B cell (primary cell): ENCODE measurements at regions not wholly inside any gene's neighbourhood (a gene's known extent, or its start where the extent isn't known, plus 50 kb on each side); places are given as distances from the start of the nearest gene placed in this dataset.

Experiments used
- ATAC-seq: fragments of 200-7000 bp; cut with Tn5 transposase; one replicate; pipeline ENCODE4 v1.10.0; 2021; ENCODE audit warnings: low read depth, mild to moderate bottlenecking, moderate number of reproducible peaks, moderate library complexity
- CTCF ChIA-PET: fragments of 350-600 bp; sonication (Branson Sonifier 250); formaldehyde crosslinking; loops from one replicate; lab custom pipeline; 2021; ENCODE audit warnings: antibody characterized with exemption, inconsistent platforms; lab: Charles Lee
- POLR2A ChIA-PET: fragments of 350-600 bp; sonication (Branson Sonifier 250); formaldehyde crosslinking; loops from one replicate; lab custom pipeline; 2021; ENCODE audit warnings: antibody characterized with exemption; lab: Charles Lee
- DNase-seq: peaks from one replicate; pipeline ENCODE4 v3.0.0; 2013
- H2AFZ ChIP-seq: 2 replicates; pipeline ENCODE4 v1.6.1; 2012; ENCODE audit warnings: mild to moderate bottlenecking, low read depth, low read length; ENCODE audit not compliant: insufficient read depth, poor library complexity, severe bottlenecking
- H3K27ac ChIP-seq, 2 donors: 1 replicate in 1 of 2; 2 replicates in 1 of 2; pipeline ENCODE4 v1.5.1; 2012 to 2013; ENCODE audit warnings: low read length in 2 of 2, mild to moderate bottlenecking in 2 of 2, moderate library complexity in 1 of 2
- H3K27me3 ChIP-seq, 4 experiments: fragments of 200-600 bp in 1 of 4; sonication (generic) in 1 of 4; replicated peaks in 1 of 4; 1 replicate in 2 of 4; 2 replicates in 2 of 4; pipeline versions ENCODE4 v1.6.1 to v1.7.0; 2013 to 2016; ENCODE audit warnings: low read length in 3 of 4, mild to moderate bottlenecking in 2 of 4, mixed read lengths in 1 of 4, moderate library complexity in 1 of 4; ENCODE audit not compliant: insufficient read depth in 4 of 4, control insufficient read depth in 3 of 4; ENCODE audit errors: control extremely low read depth in 1 of 4
- H3K36me3 ChIP-seq, 2 experiments: replicated peaks in 1 of 2; 1 replicate in 1 of 2; 2 replicates in 1 of 2; pipeline versions ENCODE4 v1.6.1 to v1.7.1; 2013; ENCODE audit warnings: low read length in 1 of 2; ENCODE audit not compliant: insufficient read depth in 2 of 2, control insufficient read depth in 1 of 2; ENCODE audit errors: control extremely low read depth in 1 of 2, extremely low read depth in 1 of 2
- H3K4me1 ChIP-seq, 2 donors: fragments of 200-600 bp in 1 of 2; sonication (generic) in 1 of 2; 1 replicate in 1 of 2; 2 replicates in 1 of 2; pipeline versions ENCODE4 v1.5.1 to v1.6.1; 2013 to 2017; ENCODE audit warnings: low read length in 2 of 2; ENCODE audit not compliant: control insufficient read depth in 2 of 2, insufficient read depth in 2 of 2
- H3K4me2 ChIP-seq: replicated peaks from 2 replicates; pipeline ENCODE3; 2012; ENCODE audit warnings: mild to moderate bottlenecking, low read depth, low read length; ENCODE audit not compliant: poor library complexity, severe bottlenecking
- H3K4me3 ChIP-seq, 5 experiments: fragments of 200-600 bp in 1 of 5; sonication (generic) in 1 of 5; 1 replicate in 3 of 5; 2 replicates in 2 of 5; pipeline versions ENCODE4 v1.5.1 to v1.7.0; 2011 to 2016; ENCODE audit warnings: low read length in 4 of 5, mild to moderate bottlenecking in 4 of 5, low read depth in 2 of 5, control low read depth in 1 of 5, moderate library complexity in 1 of 5; ENCODE audit not compliant: insufficient read depth in 1 of 5; ENCODE audit errors: control extremely low read depth in 1 of 5, extremely low read depth in 1 of 5
- H3K79me2 ChIP-seq: fragments of 200-600 bp; sonication (generic); one replicate; pipeline ENCODE4 v1.6.0; 2016; ENCODE audit warnings: low read length; ENCODE audit not compliant: control insufficient read depth, insufficient read depth
- H3K9ac ChIP-seq: fragments of 200-600 bp; sonication (generic); 2 replicates; pipeline ENCODE4 v1.6.1; 2017; ENCODE audit warnings: mild to moderate bottlenecking, low read length, moderate library complexity
- H3K9me3 ChIP-seq, 3 donors: one replicate each; pipeline versions ENCODE4 v1.6.1 to v1.7.1; 2013; ENCODE audit warnings: low read length in 2 of 3; ENCODE audit not compliant: control insufficient read depth in 2 of 3, insufficient read depth in 1 of 3; ENCODE audit errors: control extremely low read depth in 1 of 3
- H4K20me1 ChIP-seq: 2 replicates; pipeline ENCODE4 v1.6.0; 2012; ENCODE audit warnings: mild to moderate bottlenecking, low read length; ENCODE audit not compliant: insufficient read depth, control insufficient read depth, poor library complexity, severe bottlenecking
- H3K27ac Mint-ChIP-seq: one replicate; pipeline ENCODE4 v1.8.0; 2021; ENCODE audit warnings: mixed read lengths
- H3K27me3 Mint-ChIP-seq: one replicate; pipeline ENCODE4 v1.8.0; 2021; ENCODE audit warnings: mixed read lengths
- H3K4me1 Mint-ChIP-seq: one replicate; pipeline ENCODE4 v1.8.0; 2021; ENCODE audit warnings: mixed read lengths
- H3K4me3 Mint-ChIP-seq: one replicate; pipeline ENCODE4 v1.8.0; 2021; ENCODE audit warnings: mixed read lengths
- H3K9me3 Mint-ChIP-seq: one replicate; pipeline ENCODE4 v1.8.0; 2022; ENCODE audit warnings: mixed read lengths; ENCODE audit not compliant: insufficient read depth
- CTCF ChIP-seq: fragments of 200-600 bp; IDR thresholded peaks from one replicate; pipeline ENCODE4 v1.8.0; 2022; ENCODE audit warnings: antibody characterized with exemption, mild to moderate bottlenecking
- EZH2 ChIP-seq: IDR thresholded peaks from 2 replicates; pipeline ENCODE4 v1.6.1; 2012; ENCODE audit warnings: borderline replicate concordance, low read depth, mild to moderate bottlenecking, moderate library complexity, low read length; ENCODE audit not compliant: insufficient read depth, poor library complexity, severe bottlenecking
- WGBS: methylation state at CpG from one replicate; pipeline ENCODE4 v1.1.5; 2013; ENCODE audit warnings: missing lambda C conversion rate; ENCODE audit not compliant: insufficient coverage; 5-methylcytosine and 5-hydroxymethylcytosine counted together
- intact Hi-C: fragments of 100-400 bp; cut with micrococcal nuclease; formaldehyde crosslinking; loops from one replicate; pipeline ENCODE4 v1.10.0; 2022

DNA sequence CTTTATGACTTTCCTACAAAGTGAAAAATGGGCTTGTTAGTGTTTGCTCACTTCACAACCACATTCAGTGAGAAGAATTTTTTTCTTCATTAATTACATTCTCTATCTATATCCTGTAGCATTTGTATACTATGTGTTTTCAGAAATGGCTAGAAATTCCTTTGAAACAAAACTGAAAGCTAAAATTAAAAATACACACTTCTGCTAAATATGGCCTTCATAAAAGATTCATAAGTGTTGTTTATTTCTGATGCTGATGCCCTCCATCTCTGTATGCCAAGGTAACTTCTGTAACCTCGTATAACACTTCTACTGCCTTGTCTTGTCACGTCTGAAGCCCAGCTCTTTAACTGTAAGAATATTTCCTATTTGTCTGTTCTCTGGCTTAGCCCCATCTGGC lies 59.8 kb downstream of the PMAIP1 start:
- Histone ChIP-seq H2AFZ (peak overlapping the region; percentile 38), H3K79me2 (no peaks in the 10 kb centered on the region), H3K27ac (peak overlapping the region in 1 of 2 donors; percentile 49), H3K9me3 (no peaks in the 10 kb centered on the region), H4K20me1 (no peaks in the 10 kb centered on the region), H3K4me3 (no peak overlapping the region), H3K4me1 (peaks cover 40 to 44% of the 10 kb centered on the region in 2 donors), H3K9ac (no peak overlapping the region), H3K27me3 (no peaks in the 10 kb centered on the region), H3K4me2 (peak overlapping the region; percentile 72), H3K36me3 (no peaks in the 10 kb centered on the region)
- no peaks in the 10 kb centered on the region for H3K27me3 Mint-ChIP-seq
- WGBS = no CpG with 5 or more reads among the region's 2 CpGs
- TF ChIP-seq CTCF (no peak), EZH2 (no peak)
- DNase-seq (peak; percentile 22), ATAC-seq (no peak)
- intact Hi-C loops = loop anchor here (2.0 to 5.0 kb wide), 2 partner anchors 55 to 122 kb away; no protein-coding TSS in a partner anchor
- H3K27ac Mint-ChIP-seq = peak overlapping the region; percentile 51
- CTCF ChIA-PET = no interaction called here
- H3K4me3 Mint-ChIP-seq = no peak overlapping the region
- POLR2A ChIA-PET = interaction anchor here (0.7 to 3.7 kb wide), 4 partner anchors 10 to 102 kb away, joined by 3 to 24 read pairs (median 4); partner anchors contain the start of gene PMAIP1
- peaks cover 47% of the 10 kb centered on the region for H3K4me1 Mint-ChIP-seq
- H3K9me3 Mint-ChIP-seq = no peaks in the 10 kb centered on the region

DNA sequence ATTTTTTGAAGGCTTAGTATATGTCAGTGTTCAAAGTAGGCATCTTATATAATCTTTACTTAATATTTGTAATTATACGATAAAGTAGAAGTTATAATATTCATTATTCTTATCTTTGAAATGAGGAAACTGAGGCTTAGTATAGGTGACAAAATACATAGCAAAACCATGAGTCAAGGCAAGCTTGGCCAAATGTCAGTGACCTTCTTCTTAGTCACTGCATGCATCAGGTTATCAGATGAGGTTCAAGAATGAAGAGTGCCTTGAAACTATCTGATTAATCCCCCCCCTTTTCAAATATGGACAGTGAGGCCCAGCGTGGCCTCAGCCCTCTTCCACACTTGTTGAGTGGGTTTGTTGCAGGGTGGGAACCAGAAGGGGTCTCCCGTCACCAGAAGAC lies 59.3 kb downstream of the PMAIP1 start:
- peak overlapping the region; percentile 72 for H3K4me2 ChIP-seq

More for the DNA sequence above, 59.3 kb downstream of the PMAIP1 start:
- WGBS = no CpG with 5 or more reads among the region's 3 CpGs
- DNase-seq (no peak), ATAC-seq (no peak)
- H3K4me1 ChIP-seq = peaks cover 40 to 44% of the 10 kb centered on the region in 2 donors
- TF ChIP-seq CTCF (no peak), EZH2 (no peak)
- H3K36me3 ChIP-seq = no peaks in the 10 kb centered on the region
- ChIA-PET CTCF (no interaction called here), POLR2A (interaction anchor here (3.7 kb wide), 1 partner anchor 59 kb away, joined by 24 read pairs; the partner anchor contains the start of gene PMAIP1)
- Mint-ChIP-seq H3K27me3 (no peaks in the 10 kb centered on the region), H3K4me3 (no peak overlapping the region), H3K9me3 (no peaks in the 10 kb centered on the region), H3K27ac (peak overlapping the region; percentile 51), H3K4me1 (peaks cover 51% of the 10 kb centered on the region)
- no peaks in the 10 kb centered on the region for H3K27me3 ChIP-seq
- H2AFZ ChIP-seq = peak overlapping the region; percentile 38
- no peak overlapping the region for H3K9ac ChIP-seq
- intact Hi-C loops = no loop called here
- no peaks in the 10 kb centered on the region for H3K79me2 ChIP-seq
- no peaks in the 10 kb centered on the region for H4K20me1 ChIP-seq
- no peaks in the 10 kb centered on the region for H3K9me3 ChIP-seq
- H3K27ac ChIP-seq = no peak overlapping the region
- no peak overlapping the region for H3K4me3 ChIP-seq
